Smooth muscle cell (in vitro differentiated cells): ENCODE measurements at regions not wholly inside any gene's neighbourhood (a gene's known extent, or its start where the extent isn't known, plus 50 kb on each side); places are given as distances from the start of the nearest gene placed in this dataset.

ENCODE experiments used
- DNase-seq: peaks from one replicate; lab custom pipeline; 2025; ENCODE audit not compliant: unreplicated experiment; lab: John Stamatoyannopoulos, UW
- H2AFZ ChIP-seq: fragments of 200-600 bp; sonication (generic); 2 replicates; pipeline ENCODE4 v1.6.0; 2016; ENCODE audit warnings: antibody characterized with exemption, low read depth, mild to moderate bottlenecking
- H3F3A ChIP-seq: fragments of 200-600 bp; sonication (generic); 2 replicates; pipeline ENCODE4 v1.6.0; 2017; ENCODE audit warnings: antibody characterized with exemption, low read depth
- H3K27ac ChIP-seq: fragments of 200-600 bp; sonication (generic); 2 replicates; pipeline ENCODE4 v1.5.1; 2016; ENCODE audit warnings: low read depth, mild to moderate bottlenecking
- H3K27me3 ChIP-seq: fragments of 200-600 bp; sonication (generic); 2 replicates; pipeline ENCODE4 v1.6.1; 2016; ENCODE audit warnings: low read depth, mild to moderate bottlenecking
- H3K36me3 ChIP-seq: fragments of 200-600 bp; sonication (generic); 2 replicates; pipeline ENCODE4 v1.5.1; 2016; ENCODE audit warnings: low read depth
- H3K4me1 ChIP-seq: fragments of 200-600 bp; sonication (generic); 2 replicates; pipeline ENCODE4 v1.5.1; 2016; ENCODE audit warnings: low read depth
- H3K4me2 ChIP-seq: fragments of 200-600 bp; sonication (generic); 2 replicates; pipeline ENCODE4 v1.6.0; 2016; ENCODE audit warnings: mild to moderate bottlenecking
- H3K4me3 ChIP-seq: fragments of 200-600 bp; sonication (generic); 2 replicates; pipeline ENCODE4 v1.5.1; 2016; ENCODE audit warnings: mild to moderate bottlenecking
- H3K79me2 ChIP-seq: fragments of 200-600 bp; sonication (generic); 2 replicates; pipeline ENCODE4 v1.6.0; 2016; ENCODE audit warnings: low read depth, mild to moderate bottlenecking
- H3K9ac ChIP-seq: fragments of 200-600 bp; sonication (generic); 2 replicates; pipeline ENCODE4 v1.6.0; 2016; ENCODE audit warnings: low read depth
- H3K9me3 ChIP-seq: fragments of 200-600 bp; sonication (generic); replicated peaks from 2 replicates; pipeline ENCODE4 v1.5.1; 2016; ENCODE audit warnings: low read depth
- H4K20me1 ChIP-seq: fragments of 200-600 bp; sonication (generic); 2 replicates; pipeline ENCODE4 v1.6.0; 2016; ENCODE audit warnings: low read depth
- WGBS: methylation state at CpG from one replicate; pipeline ENCODE4 v1.1.7; 2016; ENCODE audit warnings: low lambda C conversion rate; 5-methylcytosine and 5-hydroxymethylcytosine counted together
- TF ChIP-seq, protein P1 (sequence below): fragments of 200-600 bp; sonication (generic); IDR thresholded peaks from 2 replicates; pipeline ENCODE4 v1.5.1; 2017; ENCODE audit warnings: borderline replicate concordance, mild to moderate bottlenecking, antibody characterized with exemption; ENCODE audit not compliant: insufficient read depth, poor library complexity, severe bottlenecking

GRCh38 chr1:36702963-36703362, 220.2 kb upstream of the CSF3R start:
- no peaks in the 10 kb centered on the region for H4K20me1 ChIP-seq
- H3K36me3 ChIP-seq, result no peaks in the 10 kb centered on the region
- H3K27ac ChIP-seq, result no peak overlapping the region
- no peaks in the 10 kb centered on the region for H3K9me3 ChIP-seq
- H3F3A ChIP-seq, result no peaks in the 10 kb centered on the region
- H3K4me1 ChIP-seq, result peaks cover 6% of the 10 kb centered on the region
- H3K4me2 ChIP-seq, result no peak overlapping the region
- H3K4me3 ChIP-seq, result no peak overlapping the region
- no peak for DNase-seq
- no peak overlapping the region for H2AFZ ChIP-seq
- peaks cover 46% of the 10 kb centered on the region for H3K27me3 ChIP-seq
- no peaks in the 10 kb centered on the region for H3K79me2 ChIP-seq
- TF ChIP-seq, protein P1, sequence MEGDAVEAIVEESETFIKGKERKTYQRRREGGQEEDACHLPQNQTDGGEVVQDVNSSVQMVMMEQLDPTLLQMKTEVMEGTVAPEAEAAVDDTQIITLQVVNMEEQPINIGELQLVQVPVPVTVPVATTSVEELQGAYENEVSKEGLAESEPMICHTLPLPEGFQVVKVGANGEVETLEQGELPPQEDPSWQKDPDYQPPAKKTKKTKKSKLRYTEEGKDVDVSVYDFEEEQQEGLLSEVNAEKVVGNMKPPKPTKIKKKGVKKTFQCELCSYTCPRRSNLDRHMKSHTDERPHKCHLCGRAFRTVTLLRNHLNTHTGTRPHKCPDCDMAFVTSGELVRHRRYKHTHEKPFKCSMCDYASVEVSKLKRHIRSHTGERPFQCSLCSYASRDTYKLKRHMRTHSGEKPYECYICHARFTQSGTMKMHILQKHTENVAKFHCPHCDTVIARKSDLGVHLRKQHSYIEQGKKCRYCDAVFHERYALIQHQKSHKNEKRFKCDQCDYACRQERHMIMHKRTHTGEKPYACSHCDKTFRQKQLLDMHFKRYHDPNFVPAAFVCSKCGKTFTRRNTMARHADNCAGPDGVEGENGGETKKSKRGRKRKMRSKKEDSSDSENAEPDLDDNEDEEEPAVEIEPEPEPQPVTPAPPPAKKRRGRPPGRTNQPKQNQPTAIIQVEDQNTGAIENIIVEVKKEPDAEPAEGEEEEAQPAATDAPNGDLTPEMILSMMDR, result no peak
- 87% methylated on average over 9 of the region's 9 CpGs for WGBS
- H3K9ac ChIP-seq, result no peak overlapping the region

GRCh38 chr1:36699113-36699911, 216.6 kb upstream of the CSF3R start:
- Histone ChIP-seq H3K4me2 (no peak overlapping the region), H3K9me3 (no peaks in the 10 kb centered on the region), H3K9ac (no peak overlapping the region), H3K27ac (no peak overlapping the region), H3F3A (no peaks in the 10 kb centered on the region), H3K27me3 (peaks cover 48% of the 10 kb centered on the region), H3K36me3 (no peaks in the 10 kb centered on the region), H2AFZ (no peak overlapping the region), H4K20me1 (no peaks in the 10 kb centered on the region), H3K4me1 (peaks cover 6% of the 10 kb centered on the region), H3K4me3 (no peak overlapping the region), H3K79me2 (no peaks in the 10 kb centered on the region)
- 78% methylated on average over 10 of the region's 10 CpGs for WGBS
- TF ChIP-seq, protein P1, result no peak
- no peak for DNase-seq

GRCh38 chr1:36697836-36698605, 215.3 kb upstream of the CSF3R start:
- DNase-seq, result no peak
- 81% methylated on average over 4 of the region's 4 CpGs for WGBS
- Histone ChIP-seq H3K4me1 (peaks cover 6% of the 10 kb centered on the region), H3K27me3 (peaks cover 61% of the 10 kb centered on the region), H3F3A (no peaks in the 10 kb centered on the region), H3K36me3 (no peaks in the 10 kb centered on the region), H3K27ac (no peak overlapping the region), H3K4me3 (no peak overlapping the region), H4K20me1 (no peaks in the 10 kb centered on the region), H3K9ac (no peak overlapping the region), H3K79me2 (no peaks in the 10 kb centered on the region), H2AFZ (no peak overlapping the region), H3K9me3 (no peaks in the 10 kb centered on the region), H3K4me2 (no peak overlapping the region)
- TF ChIP-seq, protein P1, result no peak
